ENCODE measurements at regions not wholly inside any gene's neighbourhood (a gene's known extent, or its start where the extent isn't known, plus 50 kb on each side); places are given as distances from the start of the nearest gene placed in this dataset.

- no peaks in the 10 kb centered on the region for H3K27me3 ChIP-seq
- H3K9me3 ChIP-seq (ENCODE audit: low read depth): no peaks in the 10 kb centered on the region
- H3K4me1 ChIP-seq (ENCODE audit: low read depth): peaks cover 47% of the 10 kb centered on the region
- peak overlapping the region; percentile 49 for H3K27ac ChIP-seq
- H3K4me3 ChIP-seq: no peak overlapping the region
- TF ChIP-seq, protein P1, sequence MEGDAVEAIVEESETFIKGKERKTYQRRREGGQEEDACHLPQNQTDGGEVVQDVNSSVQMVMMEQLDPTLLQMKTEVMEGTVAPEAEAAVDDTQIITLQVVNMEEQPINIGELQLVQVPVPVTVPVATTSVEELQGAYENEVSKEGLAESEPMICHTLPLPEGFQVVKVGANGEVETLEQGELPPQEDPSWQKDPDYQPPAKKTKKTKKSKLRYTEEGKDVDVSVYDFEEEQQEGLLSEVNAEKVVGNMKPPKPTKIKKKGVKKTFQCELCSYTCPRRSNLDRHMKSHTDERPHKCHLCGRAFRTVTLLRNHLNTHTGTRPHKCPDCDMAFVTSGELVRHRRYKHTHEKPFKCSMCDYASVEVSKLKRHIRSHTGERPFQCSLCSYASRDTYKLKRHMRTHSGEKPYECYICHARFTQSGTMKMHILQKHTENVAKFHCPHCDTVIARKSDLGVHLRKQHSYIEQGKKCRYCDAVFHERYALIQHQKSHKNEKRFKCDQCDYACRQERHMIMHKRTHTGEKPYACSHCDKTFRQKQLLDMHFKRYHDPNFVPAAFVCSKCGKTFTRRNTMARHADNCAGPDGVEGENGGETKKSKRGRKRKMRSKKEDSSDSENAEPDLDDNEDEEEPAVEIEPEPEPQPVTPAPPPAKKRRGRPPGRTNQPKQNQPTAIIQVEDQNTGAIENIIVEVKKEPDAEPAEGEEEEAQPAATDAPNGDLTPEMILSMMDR (IDR thresholded peaks at IDR 0.05; ENCODE audit: low read depth, low read length): no peak
- DNase-seq (ENCODE audit: low read depth in 1 of 2, low spot score in 1 of 2): peak; percentile 33 to 61
- H3K36me3 ChIP-seq: no peaks in the 10 kb centered on the region
Measured at GRCh38 chr13:97116754-97117153, 105.4 kb upstream of the MBNL2 start.

DNA sequence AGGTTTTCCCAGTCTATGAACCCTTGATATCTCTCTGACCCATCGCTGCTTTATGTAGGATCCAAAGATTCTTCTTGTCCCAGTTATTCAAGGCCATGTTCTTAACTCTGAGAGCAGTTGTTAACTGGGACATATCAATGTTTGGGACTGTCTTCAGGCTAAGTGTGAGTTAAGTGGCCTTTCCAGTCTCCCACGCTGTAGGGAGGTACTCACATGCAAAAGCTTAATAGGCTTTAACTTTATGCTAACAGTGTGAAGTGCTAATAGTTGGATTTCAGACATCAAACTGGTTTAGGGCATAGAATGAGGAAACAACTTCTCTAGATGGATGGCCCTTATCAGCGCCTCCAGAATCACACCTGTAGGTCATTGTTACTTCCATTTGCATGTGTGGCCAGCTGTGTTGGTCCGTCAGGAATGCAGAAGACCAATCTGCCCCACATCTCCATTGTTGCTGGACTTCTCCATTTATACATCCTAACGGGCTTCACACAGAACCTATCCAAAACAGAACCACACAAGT lies 104.7 kb upstream of the MBNL2 start:
- peak in 1 of 2 donors; percentile 42 for DNase-seq (ENCODE audit: low read depth in 1 of 2, low spot score in 1 of 2)

GRCh38 chr13:97119943-97120342 lies 102.2 kb upstream of the MBNL2 start:
- no peaks in the 10 kb centered on the region for H3K27me3 ChIP-seq
- H3K27ac ChIP-seq: no peak overlapping the region
- no peak overlapping the region for H3K4me3 ChIP-seq
- H3K4me1 ChIP-seq (ENCODE audit: low read depth): peaks cover 42% of the 10 kb centered on the region
- no peaks in the 10 kb centered on the region for H3K9me3 ChIP-seq (ENCODE audit: low read depth)
- TF ChIP-seq, protein P1 (IDR thresholded peaks at IDR 0.05; ENCODE audit: low read depth, low read length): no peak
- H3K36me3 ChIP-seq: no peaks in the 10 kb centered on the region
- no peak for DNase-seq (ENCODE audit: low read depth in 1 of 2, low spot score in 1 of 2)

More for the DNA sequence above, 104.7 kb upstream of the MBNL2 start:
- Histone ChIP-seq H3K4me1 (ENCODE audit: low read depth) (peaks cover 52% of the 10 kb centered on the region), H3K36me3 (no peaks in the 10 kb centered on the region), H3K27me3 (no peaks in the 10 kb centered on the region), H3K4me3 (no peak overlapping the region), H3K27ac (peak overlapping the region; percentile 49), H3K9me3 (ENCODE audit: low read depth) (no peaks in the 10 kb centered on the region)
- TF ChIP-seq, protein P1 (IDR thresholded peaks at IDR 0.05; ENCODE audit: low read depth, low read length): no peak

GRCh38 chr13:97120346-97120745 lies 101.8 kb upstream of the MBNL2 start:
- Histone ChIP-seq H3K9me3 (ENCODE audit: low read depth) (no peaks in the 10 kb centered on the region), H3K4me1 (ENCODE audit: low read depth) (peaks cover 42% of the 10 kb centered on the region), H3K27me3 (no peaks in the 10 kb centered on the region), H3K4me3 (no peak overlapping the region), H3K27ac (no peak overlapping the region), H3K36me3 (no peaks in the 10 kb centered on the region)
- no peak for DNase-seq (ENCODE audit: low read depth in 1 of 2, low spot score in 1 of 2)
- TF ChIP-seq, protein P1 (IDR thresholded peaks at IDR 0.05; ENCODE audit: low read depth, low read length): no peak

DNA sequence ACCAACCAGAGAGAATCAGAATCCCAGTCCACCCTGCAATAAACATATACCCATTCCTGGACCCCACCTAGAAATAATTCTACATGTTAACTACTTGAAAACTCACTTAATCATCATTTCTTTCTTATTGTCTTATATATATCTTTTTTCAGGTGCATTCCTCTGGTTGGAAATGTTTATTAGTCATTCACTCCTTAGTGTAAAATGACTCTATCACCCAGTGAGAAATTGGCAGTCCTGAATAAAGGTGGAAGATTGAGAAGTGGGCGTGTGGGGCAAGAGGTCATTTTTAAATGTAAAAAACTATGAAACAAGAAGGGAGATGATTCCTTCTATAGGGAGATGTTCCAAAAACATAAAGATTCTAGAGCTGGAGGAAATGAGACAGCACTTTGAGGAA lies 101.2 kb upstream of the MBNL2 start:
- DNase-seq (ENCODE audit: low read depth in 1 of 2, low spot score in 1 of 2): no peak
- H3K4me1 ChIP-seq (ENCODE audit: low read depth): peaks cover 42% of the 10 kb centered on the region

More for the DNA sequence above, 101.2 kb upstream of the MBNL2 start:
- Histone ChIP-seq H3K27ac (no peak overlapping the region), H3K36me3 (no peaks in the 10 kb centered on the region), H3K4me3 (no peak overlapping the region), H3K27me3 (no peaks in the 10 kb centered on the region), H3K9me3 (ENCODE audit: low read depth) (no peaks in the 10 kb centered on the region)
- TF ChIP-seq, protein P1 (IDR thresholded peaks at IDR 0.05; ENCODE audit: low read depth, low read length): no peak
